Hematopoietic multipotent progenitor cell treated with erythropoietin and hydrocortisone succinate and interleukin-3 and kit ligand, for 17 days (in vitro differentiated cells): ENCODE measurements at regions not wholly inside any gene's neighbourhood (a gene's known extent, or its start where the extent isn't known, plus 50 kb on each side); places are given as distances from the start of the nearest gene placed in this dataset.

Experiments
- DNase-seq: peaks from one replicate; pipeline ENCODE4 v3.0.0-alpha.2; 2015; ENCODE audit warnings: low spot score

GRCh38 chr9:7300484-7300883 is 499.1 kb downstream of the DMAC1 start:
- no peak for DNase-seq

- no peak for DNase-seq
Measured at GRCh38 chr9:7298123-7298522, 501.5 kb downstream of the DMAC1 start.

DNA sequence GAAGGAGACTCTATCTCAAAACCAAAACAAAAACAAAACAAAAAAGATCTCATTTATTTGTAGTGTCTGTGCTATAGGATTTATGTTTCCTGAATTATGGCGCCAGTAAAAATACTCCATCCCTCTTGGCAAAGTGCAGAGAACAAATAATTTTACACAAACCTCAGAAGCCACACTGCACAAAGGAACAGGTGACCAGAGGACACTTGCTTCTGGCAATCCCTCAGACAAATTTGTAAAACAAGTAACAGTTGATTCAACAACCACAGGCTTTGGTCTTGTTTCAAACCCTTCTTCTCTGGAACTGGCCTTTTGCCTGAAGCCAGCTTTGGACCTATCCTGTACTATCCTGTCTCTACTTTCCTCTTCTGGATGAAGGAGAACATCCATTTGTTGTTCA is 502.1 kb downstream of the DMAC1 start:
- no peak for DNase-seq

- DNase-seq, result no peak
Measured at GRCh38 chr9:7293091-7293490, 506.5 kb downstream of the DMAC1 start.

DNA sequence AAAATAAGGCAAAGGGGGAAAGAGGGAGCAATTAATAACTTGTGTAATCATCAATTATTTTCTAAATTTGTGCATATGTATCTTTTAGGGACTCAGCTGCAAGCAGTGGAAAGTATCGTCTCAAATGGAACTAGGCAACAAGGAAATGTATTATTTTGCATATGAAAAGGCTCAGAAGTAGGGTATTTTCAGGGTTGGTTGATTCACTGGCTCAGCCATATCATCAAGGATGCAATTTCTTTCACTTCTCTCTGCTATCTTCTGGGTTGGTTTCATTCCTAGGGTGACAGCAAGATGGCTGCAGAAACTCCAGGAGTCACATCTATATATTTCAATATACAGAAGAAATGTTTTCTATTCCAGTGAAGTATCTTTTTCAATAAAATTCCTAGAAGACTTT is 509.8 kb downstream of the DMAC1 start:
- no peak for DNase-seq

GRCh38 chr9:7287986-7288385 is 511.6 kb downstream of the DMAC1 start:
- no peak for DNase-seq

GRCh38 chr9:7287065-7287464 is 512.5 kb downstream of the DMAC1 start:
- no peak for DNase-seq

GRCh38 chr9:7286101-7286500 is 513.5 kb downstream of the DMAC1 start:
- no peak for DNase-seq

- DNase-seq, result no peak
Measured at GRCh38 chr9:7285199-7285598, 514.4 kb downstream of the DMAC1 start.

- no peak for DNase-seq
Measured at GRCh38 chr9:7284517-7284916, 515.1 kb downstream of the DMAC1 start.

DNA sequence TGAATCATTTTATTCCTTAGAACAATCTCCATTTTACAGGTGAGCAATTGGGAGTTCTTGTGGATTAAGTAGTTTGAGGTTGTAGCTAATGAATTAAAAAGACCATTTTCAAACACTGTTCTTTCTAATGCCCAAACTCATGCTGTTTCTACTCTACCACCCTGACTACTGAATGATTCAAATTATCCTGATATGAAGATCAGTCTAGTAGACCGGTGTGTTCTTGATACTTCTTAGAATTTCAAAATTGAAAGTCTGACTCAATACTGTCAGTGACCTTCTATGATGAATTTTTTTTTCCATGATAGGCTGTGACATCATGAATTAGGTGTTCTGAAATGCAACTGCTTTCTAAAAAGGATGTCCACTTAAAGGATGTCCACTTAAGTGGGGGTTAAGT is 515.5 kb downstream of the DMAC1 start:
- no peak for DNase-seq

DNA sequence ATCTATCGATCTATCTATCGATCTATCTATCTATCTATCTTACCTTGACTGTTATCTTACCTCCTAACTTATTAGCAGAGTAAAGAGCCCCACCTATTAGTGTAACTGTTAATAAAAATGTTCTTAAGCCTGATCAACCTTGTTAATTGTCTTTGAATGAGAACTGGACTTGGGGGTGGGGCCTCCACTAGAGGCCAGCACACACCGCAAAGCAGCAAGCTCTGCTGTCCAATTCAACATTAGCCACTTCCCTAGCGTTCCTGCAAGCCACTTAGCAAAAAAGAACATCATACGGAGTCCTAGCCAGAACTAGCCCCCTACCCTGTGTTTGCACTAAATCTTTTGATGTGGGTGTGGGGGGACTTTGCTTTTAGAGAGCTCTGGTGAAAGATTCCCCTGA is 515.8 kb downstream of the KDM4C start:
- no peak for DNase-seq

- DNase-seq, result no peak
Measured at GRCh38 chr9:7266911-7267595, 509.3 kb downstream of the KDM4C start.

DNA sequence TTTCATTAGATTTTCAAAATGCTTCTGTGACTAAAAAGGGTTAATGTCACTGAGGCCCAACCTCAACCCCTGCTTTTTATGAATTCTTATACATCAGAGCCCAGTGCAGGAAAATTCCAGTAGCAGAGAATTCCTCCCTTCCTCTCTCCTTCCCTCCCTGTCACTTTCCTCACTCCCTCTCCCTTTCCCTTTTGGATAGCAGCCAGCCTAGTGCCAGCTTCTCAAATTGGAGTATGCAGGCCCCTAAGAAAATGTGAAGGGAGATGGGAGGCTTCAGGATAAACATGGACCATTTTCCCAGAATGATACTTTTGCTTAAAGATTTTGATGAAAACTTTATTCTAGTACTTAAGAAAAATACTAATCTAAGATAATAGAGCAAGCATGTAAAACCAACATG is 507.4 kb downstream of the KDM4C start:
- DNase-seq, result no peak

DNA sequence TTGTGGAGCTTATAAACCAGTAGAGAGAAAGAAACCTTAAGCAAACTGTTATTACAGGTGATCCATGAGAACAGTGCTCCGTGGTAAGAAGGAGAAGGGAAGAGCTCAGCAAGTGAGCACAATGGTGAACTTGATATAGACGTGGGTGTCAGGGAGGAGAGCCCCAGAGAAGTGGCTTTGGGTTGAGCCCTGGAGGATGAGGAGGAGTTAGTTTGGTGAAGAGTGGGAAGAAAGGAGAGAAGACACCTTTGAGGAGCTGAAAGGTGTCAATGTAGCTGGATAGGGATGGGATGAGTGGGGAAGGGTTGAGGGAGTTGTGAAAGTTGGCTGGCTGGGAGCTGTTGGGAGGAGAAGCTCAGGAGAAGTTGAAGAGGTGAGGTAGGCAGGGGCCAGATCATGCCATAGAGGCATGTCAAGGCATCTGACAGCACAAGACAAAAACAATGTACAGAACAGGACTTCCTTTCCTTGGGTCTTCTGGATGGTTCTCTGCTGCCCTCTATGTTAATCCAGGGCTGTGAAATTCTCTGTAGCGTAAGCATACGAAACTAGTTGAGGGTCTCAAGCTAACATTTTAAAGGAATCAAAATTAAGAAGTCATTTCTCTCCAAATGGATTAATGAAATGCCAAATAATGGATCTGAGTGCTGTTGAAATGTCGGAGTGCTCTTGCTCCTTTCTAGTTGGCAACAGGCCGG is 501.9 kb downstream of the KDM4C start:
- DNase-seq, result no peak

GRCh38 chr9:7258688-7259396 is 501.1 kb downstream of the KDM4C start:
- no peak for DNase-seq

DNA sequence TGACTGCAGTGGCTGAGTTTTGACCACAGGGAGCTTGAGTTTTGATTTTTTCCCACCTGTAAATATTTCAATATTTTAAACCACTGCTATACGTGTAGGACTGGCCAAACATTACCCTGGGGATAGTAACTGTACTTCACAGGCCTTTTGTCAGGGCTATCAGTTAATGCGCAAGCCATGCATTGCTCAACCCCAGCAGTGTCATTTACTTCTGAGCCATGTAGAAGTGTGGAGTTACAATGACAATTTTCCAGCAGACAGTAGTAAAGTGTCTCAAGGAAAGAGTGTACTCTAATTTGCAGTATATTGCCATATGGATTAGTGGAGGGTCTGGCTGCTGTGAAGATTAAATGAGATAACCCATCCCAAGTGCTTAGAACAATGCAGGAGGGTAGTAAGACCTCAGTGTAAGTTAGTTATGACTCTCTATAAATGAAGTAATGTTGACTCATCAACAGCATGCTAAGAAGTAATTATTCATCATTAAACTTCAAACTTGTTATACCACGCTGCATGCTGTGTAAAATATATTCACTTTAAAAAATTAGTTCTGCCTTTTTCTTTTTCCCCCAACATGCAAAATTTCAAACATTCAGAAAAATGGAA is 489.2 kb downstream of the KDM4C start:
- DNase-seq, result no peak

- DNase-seq, result no peak
Measured at GRCh38 chr9:7245976-7246580, 488.3 kb downstream of the KDM4C start.

DNA sequence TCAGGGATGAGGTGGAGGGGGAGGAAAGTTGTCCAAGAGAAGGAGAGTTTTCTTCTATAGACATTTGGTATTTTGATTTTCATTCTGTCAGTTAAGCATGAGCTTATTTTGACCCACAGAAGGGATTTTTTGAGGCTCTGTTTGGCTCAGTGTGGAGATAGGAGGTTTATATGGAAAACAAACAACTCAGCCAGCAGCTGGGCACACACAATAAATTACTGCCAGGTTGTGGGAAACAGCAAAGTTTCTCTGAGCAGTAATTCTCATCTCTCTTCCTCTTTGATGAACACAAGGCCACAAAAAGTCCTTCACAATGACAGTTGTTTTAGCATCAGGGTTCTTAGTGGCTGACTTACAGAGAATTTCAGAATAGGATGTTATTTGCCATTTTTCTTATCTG is 486.1 kb downstream of the KDM4C start:
- DNase-seq, result no peak

DNA sequence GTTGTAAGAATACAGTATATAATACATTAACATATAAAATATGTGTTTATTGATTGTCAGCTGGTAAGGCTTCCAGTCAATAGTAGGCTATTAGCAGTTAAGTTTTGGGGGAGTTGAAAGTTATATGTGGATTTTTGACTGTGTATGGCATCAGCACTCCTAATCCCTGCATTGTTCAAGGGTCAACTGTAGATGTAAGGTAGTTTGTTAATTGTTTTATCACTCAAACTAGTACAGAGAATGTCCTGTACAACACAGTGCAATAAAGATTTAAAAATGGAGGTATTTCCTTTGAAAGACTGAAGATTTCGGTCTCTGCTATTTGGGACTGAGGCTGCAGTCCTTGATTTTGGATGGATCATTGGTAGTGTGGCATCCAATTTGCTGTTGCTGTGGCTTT is 484.4 kb downstream of the KDM4C start:
- no peak for DNase-seq

GRCh38 chr9:7241694-7242093 is 483.9 kb downstream of the KDM4C start:
- DNase-seq, result no peak

- DNase-seq, result no peak
Measured at GRCh38 chr9:7240569-7241311, 483.0 kb downstream of the KDM4C start.
